Erythroblast (primary cell): ENCODE measurements at regions not wholly inside any gene's neighbourhood (a gene's known extent, or its start where the extent isn't known, plus 50 kb on each side); places are given as distances from the start of the nearest gene placed in this dataset.

Experiments used
- GATA1 ChIP-seq: IDR thresholded peaks from 2 replicates; pipeline ENCODE4 v1.6.1; 2011; ENCODE audit warnings: low read depth, mild to moderate bottlenecking, control low read depth, low read length, moderate library complexity
- POLR2A ChIP-seq: IDR thresholded peaks from 2 replicates; pipeline ENCODE4 v1.6.1; 2011; ENCODE audit warnings: mild to moderate bottlenecking, low read length

DNA sequence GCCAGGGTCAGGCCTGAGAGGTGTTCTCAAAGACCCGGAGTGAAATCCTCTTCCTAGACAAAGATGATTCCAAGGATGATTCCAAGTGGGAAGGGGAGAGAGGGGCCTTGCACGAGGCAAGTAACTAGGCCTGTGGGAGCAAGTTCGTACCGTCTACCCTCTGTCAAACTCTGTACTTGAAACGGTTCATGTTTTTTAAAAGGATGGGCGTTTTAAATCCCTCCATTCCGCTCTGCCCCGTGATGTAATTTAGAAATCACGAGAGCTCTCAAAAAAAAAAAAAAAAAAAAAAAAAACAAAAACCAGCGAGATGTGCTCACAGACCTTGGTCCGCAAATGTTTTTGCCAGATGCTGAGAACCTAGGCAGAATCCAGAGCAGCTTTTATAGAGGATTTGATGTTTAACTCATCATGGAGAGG is 114.7 kb upstream of the CARD11 start:
- TF ChIP-seq POLR2A (no peak), GATA1 (no peak)
